ENCODE measurements at regions not wholly inside any gene's neighbourhood (a gene's known extent, or its start where the extent isn't known, plus 50 kb on each side); places are given as distances from the start of the nearest gene placed in this dataset.

GRCh38 chrX:39802908-39803307 is 294.9 kb downstream of the BCOR start:
- TF ChIP-seq, protein P1, sequence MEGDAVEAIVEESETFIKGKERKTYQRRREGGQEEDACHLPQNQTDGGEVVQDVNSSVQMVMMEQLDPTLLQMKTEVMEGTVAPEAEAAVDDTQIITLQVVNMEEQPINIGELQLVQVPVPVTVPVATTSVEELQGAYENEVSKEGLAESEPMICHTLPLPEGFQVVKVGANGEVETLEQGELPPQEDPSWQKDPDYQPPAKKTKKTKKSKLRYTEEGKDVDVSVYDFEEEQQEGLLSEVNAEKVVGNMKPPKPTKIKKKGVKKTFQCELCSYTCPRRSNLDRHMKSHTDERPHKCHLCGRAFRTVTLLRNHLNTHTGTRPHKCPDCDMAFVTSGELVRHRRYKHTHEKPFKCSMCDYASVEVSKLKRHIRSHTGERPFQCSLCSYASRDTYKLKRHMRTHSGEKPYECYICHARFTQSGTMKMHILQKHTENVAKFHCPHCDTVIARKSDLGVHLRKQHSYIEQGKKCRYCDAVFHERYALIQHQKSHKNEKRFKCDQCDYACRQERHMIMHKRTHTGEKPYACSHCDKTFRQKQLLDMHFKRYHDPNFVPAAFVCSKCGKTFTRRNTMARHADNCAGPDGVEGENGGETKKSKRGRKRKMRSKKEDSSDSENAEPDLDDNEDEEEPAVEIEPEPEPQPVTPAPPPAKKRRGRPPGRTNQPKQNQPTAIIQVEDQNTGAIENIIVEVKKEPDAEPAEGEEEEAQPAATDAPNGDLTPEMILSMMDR (IDR thresholded peaks at IDR 0.05): no peak
- no peak for TF ChIP-seq POLR2A (IDR thresholded peaks at IDR 0.05)
- no peak for TF ChIP-seq EP300 (IDR thresholded peaks at IDR 0.05)

All from ovary (tissue), 3 donors.